ENCODE measurements at regions not wholly inside any gene's neighbourhood (a gene's known extent, or its start where the extent isn't known, plus 50 kb on each side); places are given as distances from the start of the nearest gene placed in this dataset.

DNA sequence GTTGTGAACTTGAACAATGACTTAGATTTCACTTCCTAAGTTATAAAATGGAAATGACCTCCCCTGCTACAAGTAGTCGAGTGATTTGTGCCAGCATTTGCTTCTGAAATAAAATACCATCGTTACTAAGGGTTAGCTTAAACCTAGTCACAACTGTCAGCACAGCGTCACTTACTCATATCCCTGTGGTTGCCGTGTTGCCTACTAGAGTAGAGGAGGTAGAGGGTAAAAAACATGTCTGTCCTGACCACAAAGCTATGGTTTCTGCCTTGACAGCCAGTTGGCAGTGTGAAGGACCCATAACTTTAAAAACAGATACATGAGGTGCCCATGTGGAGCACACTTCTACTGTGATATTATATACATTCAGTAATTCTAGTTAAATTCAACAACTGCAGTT is 234.2 kb upstream of the RGS6 start:
- TF ChIP-seq, protein P1, sequence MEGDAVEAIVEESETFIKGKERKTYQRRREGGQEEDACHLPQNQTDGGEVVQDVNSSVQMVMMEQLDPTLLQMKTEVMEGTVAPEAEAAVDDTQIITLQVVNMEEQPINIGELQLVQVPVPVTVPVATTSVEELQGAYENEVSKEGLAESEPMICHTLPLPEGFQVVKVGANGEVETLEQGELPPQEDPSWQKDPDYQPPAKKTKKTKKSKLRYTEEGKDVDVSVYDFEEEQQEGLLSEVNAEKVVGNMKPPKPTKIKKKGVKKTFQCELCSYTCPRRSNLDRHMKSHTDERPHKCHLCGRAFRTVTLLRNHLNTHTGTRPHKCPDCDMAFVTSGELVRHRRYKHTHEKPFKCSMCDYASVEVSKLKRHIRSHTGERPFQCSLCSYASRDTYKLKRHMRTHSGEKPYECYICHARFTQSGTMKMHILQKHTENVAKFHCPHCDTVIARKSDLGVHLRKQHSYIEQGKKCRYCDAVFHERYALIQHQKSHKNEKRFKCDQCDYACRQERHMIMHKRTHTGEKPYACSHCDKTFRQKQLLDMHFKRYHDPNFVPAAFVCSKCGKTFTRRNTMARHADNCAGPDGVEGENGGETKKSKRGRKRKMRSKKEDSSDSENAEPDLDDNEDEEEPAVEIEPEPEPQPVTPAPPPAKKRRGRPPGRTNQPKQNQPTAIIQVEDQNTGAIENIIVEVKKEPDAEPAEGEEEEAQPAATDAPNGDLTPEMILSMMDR (IDR thresholded peaks at IDR 0.05; ENCODE audit: insufficient read depth, low read length, poor library complexity, severe bottlenecking) = no peak
- TF ChIP-seq EZH2phosphoT487 (conservative IDR thresholded peaks at IDR 0.05; ENCODE audit: low read length) = no peak

Data from SU-DHL-6 (cell line).